Osteoblast (primary cell): ENCODE measurements at regions not wholly inside any gene's neighbourhood (a gene's known extent, or its start where the extent isn't known, plus 50 kb on each side); places are given as distances from the start of the nearest gene placed in this dataset.

ENCODE experiments used
- DNase-seq: peaks from one replicate; pipeline ENCODE4 v3.0.0; 2011; ENCODE audit warnings: low spot score, mixed read lengths; ENCODE audit not compliant: insufficient read length; ENCODE audit errors: missing footprints
- H2AFZ ChIP-seq: 2 replicates; pipeline ENCODE4 v1.6.0; 2011; ENCODE audit warnings: mild to moderate bottlenecking, low read length
- H3K27ac ChIP-seq: 2 replicates; pipeline ENCODE4 v1.5.1; 2011; ENCODE audit warnings: mild to moderate bottlenecking, low read depth, low read length, moderate library complexity
- H3K27me3 ChIP-seq: 2 replicates; pipeline ENCODE4 v1.6.0; 2012; ENCODE audit warnings: mild to moderate bottlenecking, control low read depth, inconsistent platforms, low read length, moderate library complexity; ENCODE audit not compliant: insufficient read depth
- H3K36me3 ChIP-seq: 2 replicates; pipeline ENCODE4 v1.5.1; 2011; ENCODE audit warnings: mild to moderate bottlenecking, low read length, control low read depth, moderate library complexity; ENCODE audit not compliant: insufficient read depth
- H3K4me1 ChIP-seq: 2 replicates; pipeline ENCODE4 v1.5.1; 2011; ENCODE audit warnings: mild to moderate bottlenecking, low read length, control low read depth, moderate library complexity; ENCODE audit not compliant: insufficient read depth
- H3K4me2 ChIP-seq: 2 replicates; pipeline ENCODE4 v1.6.0; 2011; ENCODE audit warnings: mild to moderate bottlenecking, low read length; ENCODE audit not compliant: insufficient read depth
- H3K4me3 ChIP-seq: fragments of 200-600 bp; sonication (generic); 3 replicates; pipeline ENCODE4 v1.5.1; 2012; ENCODE audit warnings: mild to moderate bottlenecking, low read length, inconsistent platforms; ENCODE audit not compliant: insufficient read depth
- H3K79me2 ChIP-seq: 2 replicates; pipeline ENCODE4 v1.6.0; 2012; ENCODE audit warnings: mild to moderate bottlenecking, low read length, control low read depth, inconsistent platforms; ENCODE audit not compliant: insufficient read depth
- H3K9me3 ChIP-seq: 2 replicates; pipeline ENCODE4 v1.5.1; 2011; ENCODE audit warnings: low read depth, low read length, control low read depth
- H4K20me1 ChIP-seq: 2 replicates; pipeline ENCODE4 v1.6.0; 2012; ENCODE audit warnings: mild to moderate bottlenecking, low read length, control low read depth; ENCODE audit not compliant: insufficient read depth
- CTCF ChIP-seq: IDR thresholded peaks from 2 replicates; pipeline ENCODE4 v1.5.1; 2011; ENCODE audit warnings: mild to moderate bottlenecking, low read depth, low read length, moderate library complexity; ENCODE audit errors: extremely low read depth

- H3K27me3 ChIP-seq: no peaks in the 10 kb centered on the region
- no peaks in the 10 kb centered on the region for H4K20me1 ChIP-seq
- no peaks in the 10 kb centered on the region for H3K9me3 ChIP-seq
- no peak overlapping the region for H2AFZ ChIP-seq
- H3K4me2 ChIP-seq: no peak overlapping the region
- no peaks in the 10 kb centered on the region for H3K79me2 ChIP-seq
- H3K36me3 ChIP-seq: no peaks in the 10 kb centered on the region
- no peak overlapping the region for H3K4me3 ChIP-seq
- H3K4me1 ChIP-seq: peaks cover 38% of the 10 kb centered on the region
- no peak for DNase-seq
- peak overlapping the region; percentile 87 for H3K27ac ChIP-seq
- no peak for TF ChIP-seq CTCF
Observed at GRCh38 chr2:226187616-226188015, 612.0 kb downstream of the IRS1 start.

GRCh38 chr2:226187156-226187555 is 612.5 kb downstream of the IRS1 start:
- Histone ChIP-seq H3K4me3 (no peak overlapping the region), H3K4me2 (no peak overlapping the region), H3K9me3 (no peaks in the 10 kb centered on the region), H2AFZ (no peak overlapping the region), H3K79me2 (no peaks in the 10 kb centered on the region), H3K27me3 (no peaks in the 10 kb centered on the region), H3K4me1 (peaks cover 38% of the 10 kb centered on the region), H3K36me3 (no peaks in the 10 kb centered on the region), H3K27ac (peak overlapping the region; percentile 87), H4K20me1 (no peaks in the 10 kb centered on the region)
- no peak for TF ChIP-seq CTCF
- DNase-seq: no peak

GRCh38 chr2:226185616-226186211 is 613.9 kb downstream of the IRS1 start:
- H3K27me3 ChIP-seq: no peaks in the 10 kb centered on the region
- H4K20me1 ChIP-seq: no peaks in the 10 kb centered on the region
- H3K36me3 ChIP-seq: no peaks in the 10 kb centered on the region
- DNase-seq: peak; percentile 48
- peak overlapping the region; percentile 68 for H3K4me2 ChIP-seq
- H3K27ac ChIP-seq: peak overlapping the region; percentile 87
- no peak overlapping the region for H2AFZ ChIP-seq
- no peaks in the 10 kb centered on the region for H3K9me3 ChIP-seq
- H3K4me1 ChIP-seq: peaks cover 38% of the 10 kb centered on the region
- H3K4me3 ChIP-seq: peak overlapping the region; percentile 35
- H3K79me2 ChIP-seq: no peaks in the 10 kb centered on the region
- TF ChIP-seq CTCF: no peak

GRCh38 chr2:226184940-226185615 is 614.5 kb downstream of the IRS1 start:
- Histone ChIP-seq H2AFZ (no peak overlapping the region), H3K27me3 (no peaks in the 10 kb centered on the region), H3K4me1 (peaks cover 38% of the 10 kb centered on the region), H3K4me3 (peak overlapping the region; percentile 35), H3K36me3 (no peaks in the 10 kb centered on the region), H3K9me3 (no peaks in the 10 kb centered on the region), H3K79me2 (no peaks in the 10 kb centered on the region), H3K4me2 (peak overlapping the region; percentile 68), H3K27ac (peak overlapping the region; percentile 87), H4K20me1 (no peaks in the 10 kb centered on the region)
- no peak for TF ChIP-seq CTCF
- no peak for DNase-seq
